T-cell (primary cell): ENCODE measurements at regions not wholly inside any gene's neighbourhood (a gene's known extent, or its start where the extent isn't known, plus 50 kb on each side); places are given as distances from the start of the nearest gene placed in this dataset.

Experiments used
- ATAC-seq, 4 experiments: fragments of 200-7000 bp in 3 of 4; fragments of 150-1000 bp in 1 of 4; cut with Tn5 transposase; replicated peaks in 1 of 4; 1 replicate in 3 of 4; 2 replicates in 1 of 4; pipeline ENCODE4 v1.10.0; 2021; ENCODE audit warnings: moderate library complexity in 3 of 4, mild to moderate bottlenecking in 2 of 4, moderate number of reproducible peaks in 1 of 4
- CTCF ChIA-PET, 2 donors: fragments of 300-600 bp; sonication (Branson Sonifier 250); formaldehyde crosslinking; loops; one replicate each; lab custom pipeline; 2022; ENCODE audit warnings: antibody characterized with exemption in 2 of 2; lab: Charles Lee
- POLR2A ChIA-PET, 2 donors: fragments of 300-600 bp; sonication (Branson Sonifier 250); formaldehyde crosslinking; loops; one replicate each; lab custom pipeline; 2022; ENCODE audit warnings: antibody characterized with exemption in 2 of 2; lab: Charles Lee
- DNase-seq, 35 experiments: peaks; one replicate each; pipeline versions ENCODE4 v3.0.0 to v3.0.0-alpha.2; 2013 to 2023
- H3K27ac ChIP-seq: one replicate; pipeline ENCODE4 v1.5.1; 2013; ENCODE audit warnings: low read length
- H3K27me3 ChIP-seq, 2 experiments: replicated peaks in 1 of 2; 1 replicate in 1 of 2; 2 replicates in 1 of 2; pipeline versions ENCODE4 v1.6.1 to v1.7.0; 2013; ENCODE audit warnings: low read length in 1 of 2, mixed read lengths in 1 of 2; ENCODE audit not compliant: control insufficient read depth in 2 of 2, insufficient read depth in 2 of 2; ENCODE audit errors: extremely low read depth in 1 of 2
- H3K36me3 ChIP-seq, 2 donors: 1 replicate in 1 of 2; 2 replicates in 1 of 2; pipeline versions ENCODE4 v1.6.1 to v1.7.0; 2013; ENCODE audit warnings: low read length in 1 of 2; ENCODE audit not compliant: control insufficient read depth in 2 of 2, insufficient read depth in 1 of 2; ENCODE audit errors: extremely low read depth in 1 of 2
- H3K4me1 ChIP-seq, 2 experiments: 1 replicate in 1 of 2; 2 replicates in 1 of 2; pipeline versions ENCODE4 v1.6.1 to v1.7.0; 2013; ENCODE audit warnings: low read length in 2 of 2, mixed read lengths in 1 of 2; ENCODE audit not compliant: insufficient read depth in 2 of 2, control insufficient read depth in 1 of 2; ENCODE audit errors: extremely low read depth in 1 of 2
- H3K4me3 ChIP-seq, 2 donors: 1 replicate in 1 of 2; 2 replicates in 1 of 2; pipeline versions ENCODE4 v1.5.1 to v1.7.0; 2013; ENCODE audit warnings: mild to moderate bottlenecking in 2 of 2, low read length in 1 of 2, moderate library complexity in 1 of 2; ENCODE audit not compliant: control insufficient read depth in 1 of 2; ENCODE audit errors: extremely low read depth in 1 of 2
- H3K9me3 ChIP-seq: 2 replicates; pipeline ENCODE4 v1.7.0; 2013
- H3K27ac Mint-ChIP-seq, 2 donors: one replicate each; pipeline ENCODE4 v1.8.0; 2020 to 2021; ENCODE audit warnings: mild to moderate bottlenecking in 2 of 2, mixed read lengths in 2 of 2
- H3K27me3 Mint-ChIP-seq, 2 donors: one replicate each; pipeline ENCODE4 v1.8.0; 2021 to 2022; ENCODE audit warnings: mixed read lengths in 2 of 2
- H3K36me3 Mint-ChIP-seq: one replicate; pipeline ENCODE4 v1.8.0; 2021; ENCODE audit warnings: mixed read lengths
- H3K4me1 Mint-ChIP-seq, 3 donors: one replicate each; pipeline ENCODE4 v1.8.0; 2020 to 2022; ENCODE audit warnings: mixed read lengths in 3 of 3, mild to moderate bottlenecking in 1 of 3
- H3K4me3 Mint-ChIP-seq, 3 donors: one replicate each; pipeline ENCODE4 v1.8.0; 2020 to 2022; ENCODE audit warnings: mild to moderate bottlenecking in 3 of 3, mixed read lengths in 3 of 3, moderate library complexity in 3 of 3
- H3K9me3 Mint-ChIP-seq, 3 donors: one replicate each; pipeline ENCODE4 v1.8.0; 2020 to 2022; ENCODE audit warnings: mixed read lengths in 3 of 3
- WGBS: methylation state at CpG from one replicate; pipeline ENCODE4 v1.1.5; 2013; ENCODE audit warnings: missing lambda C conversion rate; ENCODE audit not compliant: insufficient coverage; 5-methylcytosine and 5-hydroxymethylcytosine counted together

DNA sequence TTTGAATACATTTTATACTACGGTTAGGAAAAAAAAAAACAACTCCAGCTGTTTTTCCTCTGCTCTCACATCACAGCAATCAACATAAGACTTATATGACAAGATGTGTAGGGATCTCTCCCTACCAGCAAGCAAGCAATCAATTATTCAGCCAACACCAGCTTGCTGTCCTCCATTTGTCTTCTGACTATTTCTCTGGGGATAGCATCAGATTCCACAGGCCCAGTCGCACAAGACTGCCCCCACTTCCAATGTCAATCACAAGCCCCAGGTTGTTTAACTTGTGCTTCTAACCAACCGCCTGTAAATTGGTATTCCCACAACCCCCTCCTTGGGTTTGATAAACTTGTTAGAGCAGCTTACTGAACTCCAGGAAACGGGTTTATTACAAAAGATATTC is 873.1 kb upstream of the TMPRSS15 start:
- H3K36me3 Mint-ChIP-seq, result no peaks in the 10 kb centered on the region
- ChIA-PET POLR2A (no interaction called here), CTCF (no interaction called here)
- no peak overlapping the region for H3K4me3 ChIP-seq
- H3K9me3 Mint-ChIP-seq, result peaks cover 6 to 17% (median 8%) of the 10 kb centered on the region in 3 donors
- no peak overlapping the region for H3K27ac Mint-ChIP-seq
- no peaks in the 10 kb centered on the region for H3K4me1 Mint-ChIP-seq
- no peaks in the 10 kb centered on the region for H3K27me3 ChIP-seq
- H3K27me3 Mint-ChIP-seq, result no peaks in the 10 kb centered on the region
- no peak for ATAC-seq
- H3K4me1 ChIP-seq, result no peaks in the 10 kb centered on the region
- WGBS, result 33% methylated on average over 1 of the region's 4 CpGs
- no peak overlapping the region for H3K27ac ChIP-seq
- H3K9me3 ChIP-seq, result no peaks in the 10 kb centered on the region
- H3K4me3 Mint-ChIP-seq, result no peak overlapping the region
- H3K36me3 ChIP-seq, result no peaks in the 10 kb centered on the region
- DNase-seq, result no peak

DNA sequence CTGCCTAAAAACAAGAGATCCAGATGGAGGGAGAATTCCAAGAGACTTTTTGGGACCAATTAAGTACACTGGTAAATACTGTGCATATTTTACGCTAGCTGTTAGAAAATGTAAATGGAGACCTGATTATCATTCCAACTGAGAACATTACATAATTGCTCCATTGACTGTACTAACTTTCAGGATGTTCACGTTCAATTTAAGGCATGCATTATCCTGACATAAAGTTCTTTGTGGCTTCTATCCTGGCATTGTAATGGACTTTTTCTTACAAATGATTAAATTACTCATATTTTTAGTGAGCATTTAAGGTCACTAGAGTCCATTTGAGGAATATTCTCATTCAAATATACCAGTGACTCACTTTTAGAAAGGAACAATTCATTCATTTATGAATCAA is 883.3 kb upstream of the TMPRSS15 start:
- H3K4me1 Mint-ChIP-seq, result no peaks in the 10 kb centered on the region
- H3K36me3 Mint-ChIP-seq, result no peaks in the 10 kb centered on the region
- H3K4me1 ChIP-seq, result no peaks in the 10 kb centered on the region
- no peaks in the 10 kb centered on the region for H3K36me3 ChIP-seq
- POLR2A ChIA-PET, result no interaction called here
- DNase-seq (no peak), ATAC-seq (no peak)
- H3K27me3 ChIP-seq, result no peaks in the 10 kb centered on the region
- H3K27me3 Mint-ChIP-seq, result no peaks in the 10 kb centered on the region
- no peak overlapping the region for H3K4me3 Mint-ChIP-seq
- H3K27ac ChIP-seq, result no peak overlapping the region
- H3K9me3 ChIP-seq, result no peaks in the 10 kb centered on the region
- no peak overlapping the region for H3K4me3 ChIP-seq
- H3K27ac Mint-ChIP-seq, result no peak overlapping the region
- CTCF ChIA-PET, result no interaction called here
- WGBS, result no CpG with 5 or more reads among the region's 2 CpGs
- H3K9me3 Mint-ChIP-seq, result peaks cover 2 to 12% (median 10%) of the 10 kb centered on the region in 3 donors

- Mint-ChIP-seq H3K9me3 (peaks cover 14 to 22% (median 17%) of the 10 kb centered on the region in 3 donors), H3K27me3 (no peaks in the 10 kb centered on the region), H3K4me3 (no peak overlapping the region), H3K27ac (no peak overlapping the region), H3K36me3 (no peaks in the 10 kb centered on the region), H3K4me1 (no peaks in the 10 kb centered on the region)
- no peak for ATAC-seq
- Histone ChIP-seq H3K36me3 (no peaks in the 10 kb centered on the region), H3K27me3 (no peaks in the 10 kb centered on the region), H3K4me1 (no peaks in the 10 kb centered on the region), H3K9me3 (no peaks in the 10 kb centered on the region), H3K4me3 (no peak overlapping the region), H3K27ac (no peak overlapping the region)
- CTCF ChIA-PET, result interaction anchor here in 1 of 2 donors (0.6 kb wide), 1 partner anchor 28 kb away, joined by 3 read pairs; no protein-coding TSS in a partner anchor
- POLR2A ChIA-PET, result no interaction called here
- no peak for DNase-seq
Observed at GRCh38 chr21:19290328-19290727, 886.7 kb upstream of the TMPRSS15 start.

- no peaks in the 10 kb centered on the region for H3K27me3 ChIP-seq
- no peaks in the 10 kb centered on the region for H3K36me3 ChIP-seq
- H3K4me3 Mint-ChIP-seq, result no peak overlapping the region
- H3K36me3 Mint-ChIP-seq, result no peaks in the 10 kb centered on the region
- no CpG with 5 or more reads among the region's 1 CpG for WGBS
- DNase-seq (no peak), ATAC-seq (no peak)
- no peaks in the 10 kb centered on the region for H3K4me1 ChIP-seq
- no peaks in the 10 kb centered on the region for H3K9me3 ChIP-seq
- no peak overlapping the region for H3K27ac ChIP-seq
- H3K9me3 Mint-ChIP-seq, result peaks cover 0 to 6% (median 5%) of the 10 kb centered on the region in 3 donors
- H3K27me3 Mint-ChIP-seq, result no peaks in the 10 kb centered on the region
- ChIA-PET POLR2A (no interaction called here), CTCF (interaction anchor here in 1 of 2 donors (0.5 kb wide), 1 partner anchor 21 kb away, joined by 3 read pairs; no protein-coding TSS in a partner anchor)
- H3K27ac Mint-ChIP-seq, result no peak overlapping the region
- no peak overlapping the region for H3K4me3 ChIP-seq
- no peaks in the 10 kb centered on the region for H3K4me1 Mint-ChIP-seq
Observed at GRCh38 chr21:19320291-19320690, 916.7 kb upstream of the TMPRSS15 start.

GRCh38 chr21:19321688-19322087 is 918.1 kb upstream of the TMPRSS15 start:
- no peaks in the 10 kb centered on the region for H3K36me3 ChIP-seq
- H3K9me3 Mint-ChIP-seq, result peaks cover 0 to 10% (median 6%) of the 10 kb centered on the region in 3 donors
- H3K36me3 Mint-ChIP-seq, result no peaks in the 10 kb centered on the region
- CTCF ChIA-PET, result no interaction called here
- H3K4me1 Mint-ChIP-seq, result no peaks in the 10 kb centered on the region
- ATAC-seq (no peak), DNase-seq (no peak)
- H3K27ac Mint-ChIP-seq, result no peak overlapping the region
- no peaks in the 10 kb centered on the region for H3K4me1 ChIP-seq
- no peaks in the 10 kb centered on the region for H3K9me3 ChIP-seq
- H3K27me3 ChIP-seq, result no peaks in the 10 kb centered on the region
- POLR2A ChIA-PET, result no interaction called here
- no CpG with 5 or more reads among the region's 3 CpGs for WGBS
- no peak overlapping the region for H3K4me3 Mint-ChIP-seq
- H3K4me3 ChIP-seq, result no peak overlapping the region
- H3K27ac ChIP-seq, result no peak overlapping the region
- H3K27me3 Mint-ChIP-seq, result no peaks in the 10 kb centered on the region

DNA sequence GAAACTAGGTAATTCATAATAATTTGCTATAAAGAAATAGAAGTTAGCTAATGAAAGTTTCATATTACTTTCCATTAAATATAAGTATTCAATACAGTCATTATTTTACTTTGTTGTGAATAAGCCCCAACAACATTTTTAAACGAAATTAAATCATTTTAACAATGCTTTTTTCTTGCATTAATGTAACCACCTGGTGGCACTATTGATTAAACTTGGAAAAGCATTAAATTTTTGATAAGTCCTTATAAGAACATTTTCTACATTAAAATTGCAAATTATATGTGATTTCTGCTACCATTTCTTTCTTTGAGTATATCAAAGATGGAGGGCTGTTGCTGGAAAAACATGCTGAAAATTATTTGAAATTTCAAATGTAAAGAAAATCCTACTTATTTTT is 918.8 kb upstream of the TMPRSS15 start:
- ChIA-PET POLR2A (no interaction called here), CTCF (no interaction called here)
- no CpG with 5 or more reads among the region's 1 CpG for WGBS
- peaks cover 0 to 12% (median 6%) of the 10 kb centered on the region in 3 donors for H3K9me3 Mint-ChIP-seq
- no peak for DNase-seq
- no peaks in the 10 kb centered on the region for H3K4me1 ChIP-seq
- H3K9me3 ChIP-seq, result no peaks in the 10 kb centered on the region
- H3K27me3 ChIP-seq, result no peaks in the 10 kb centered on the region
- H3K4me1 Mint-ChIP-seq, result no peaks in the 10 kb centered on the region
- H3K27me3 Mint-ChIP-seq, result no peaks in the 10 kb centered on the region
- no peak overlapping the region for H3K27ac ChIP-seq
- H3K4me3 Mint-ChIP-seq, result no peak overlapping the region
- H3K36me3 ChIP-seq, result no peaks in the 10 kb centered on the region
- no peak overlapping the region for H3K27ac Mint-ChIP-seq
- H3K4me3 ChIP-seq, result no peak overlapping the region
- H3K36me3 Mint-ChIP-seq, result no peaks in the 10 kb centered on the region
- no peak for ATAC-seq
